ENCODE measurements at regions not wholly inside any gene's neighbourhood (a gene's known extent, or its start where the extent isn't known, plus 50 kb on each side); places are given as distances from the start of the nearest gene placed in this dataset.

- Histone ChIP-seq H3K27ac (ENCODE audit: low read depth in 2 of 2, low read length in 1 of 2) (no peak overlapping the region), H3K9me3 (ENCODE audit: control insufficient read depth in 2 of 2, insufficient read depth in 1 of 2, low read depth in 1 of 2, low read length in 1 of 2) (peaks cover 0 to 3% of the 10 kb centered on the region in 2 donors), H3K27me3 (ENCODE audit: control insufficient read depth in 1 of 2, insufficient read depth in 2 of 2, low read length in 2 of 2) (no peaks in the 10 kb centered on the region), H3K4me1 (ENCODE audit: control insufficient read depth in 2 of 2, insufficient read depth in 2 of 2, low read length in 1 of 2) (peaks cover 0 to 2% of the 10 kb centered on the region in 2 donors), H3K36me3 (ENCODE audit: control insufficient read depth in 2 of 2, insufficient read depth in 2 of 2, low read length in 1 of 2) (no peaks in the 10 kb centered on the region), H3K4me3 (ENCODE audit: low read depth in 1 of 2, low read length in 2 of 2) (no peak overlapping the region)
- WGBS, 2 donors, result 36 to 48% methylated on average over 4 of the region's 4 CpGs
Measured at GRCh38 chr18:78447211-78447610, 532.4 kb upstream of the SALL3 start.

GRCh38 chr18:78448106-78448505, 531.5 kb upstream of the SALL3 start:
- no peaks in the 10 kb centered on the region for H3K36me3 ChIP-seq (ENCODE audit: control insufficient read depth in 2 of 2, insufficient read depth in 2 of 2, low read length in 1 of 2)
- H3K9me3 ChIP-seq (ENCODE audit: control insufficient read depth in 2 of 2, insufficient read depth in 1 of 2, low read depth in 1 of 2, low read length in 1 of 2), result peaks cover 0 to 3% of the 10 kb centered on the region in 2 donors
- 70 to 79% methylated on average over 5 of the region's 5 CpGs for WGBS, 2 donors
- H3K4me3 ChIP-seq (ENCODE audit: low read depth in 1 of 2, low read length in 2 of 2), result no peak overlapping the region
- no peaks in the 10 kb centered on the region for H3K27me3 ChIP-seq (ENCODE audit: control insufficient read depth in 1 of 2, insufficient read depth in 2 of 2, low read length in 2 of 2)
- no peak overlapping the region for H3K27ac ChIP-seq (ENCODE audit: low read depth in 2 of 2, low read length in 1 of 2)
- H3K4me1 ChIP-seq (ENCODE audit: control insufficient read depth in 2 of 2, insufficient read depth in 2 of 2, low read length in 1 of 2), result peaks cover 0 to 2% of the 10 kb centered on the region in 2 donors

- H3K9me3 ChIP-seq (ENCODE audit: control insufficient read depth in 2 of 2, insufficient read depth in 1 of 2, low read depth in 1 of 2, low read length in 1 of 2), result peaks cover 0 to 3% of the 10 kb centered on the region in 2 donors
- no peak overlapping the region for H3K4me3 ChIP-seq (ENCODE audit: low read depth in 1 of 2, low read length in 2 of 2)
- H3K27ac ChIP-seq (ENCODE audit: low read depth in 2 of 2, low read length in 1 of 2), result no peak overlapping the region
- peaks cover 0 to 2% of the 10 kb centered on the region in 2 donors for H3K4me1 ChIP-seq (ENCODE audit: control insufficient read depth in 2 of 2, insufficient read depth in 2 of 2, low read length in 1 of 2)
- no peaks in the 10 kb centered on the region for H3K36me3 ChIP-seq (ENCODE audit: control insufficient read depth in 2 of 2, insufficient read depth in 2 of 2, low read length in 1 of 2)
- WGBS, 2 donors, result 95 to 96% methylated on average over 3 of the region's 3 CpGs
- no peaks in the 10 kb centered on the region for H3K27me3 ChIP-seq (ENCODE audit: control insufficient read depth in 1 of 2, insufficient read depth in 2 of 2, low read length in 2 of 2)
Measured at GRCh38 chr18:78448591-78448990, 531.0 kb upstream of the SALL3 start.

- Histone ChIP-seq H3K9me3 (ENCODE audit: control insufficient read depth in 2 of 2, insufficient read depth in 1 of 2, low read depth in 1 of 2, low read length in 1 of 2) (no peaks in the 10 kb centered on the region), H3K4me1 (ENCODE audit: control insufficient read depth in 2 of 2, insufficient read depth in 2 of 2, low read length in 1 of 2) (peaks cover 0 to 2% of the 10 kb centered on the region in 2 donors), H3K4me3 (ENCODE audit: low read depth in 1 of 2, low read length in 2 of 2) (no peak overlapping the region), H3K27ac (ENCODE audit: low read depth in 2 of 2, low read length in 1 of 2) (no peak overlapping the region), H3K27me3 (ENCODE audit: control insufficient read depth in 1 of 2, insufficient read depth in 2 of 2, low read length in 2 of 2) (no peaks in the 10 kb centered on the region), H3K36me3 (ENCODE audit: control insufficient read depth in 2 of 2, insufficient read depth in 2 of 2, low read length in 1 of 2) (no peaks in the 10 kb centered on the region)
- 61 to 68% methylated on average over 9 of the region's 9 CpGs for WGBS, 2 donors
Measured at GRCh38 chr18:78454221-78454620, 525.4 kb upstream of the SALL3 start.

- no peaks in the 10 kb centered on the region for H3K27me3 ChIP-seq (ENCODE audit: control insufficient read depth in 1 of 2, insufficient read depth in 2 of 2, low read length in 2 of 2)
- peaks cover 0 to 2% of the 10 kb centered on the region in 2 donors for H3K4me1 ChIP-seq (ENCODE audit: control insufficient read depth in 2 of 2, insufficient read depth in 2 of 2, low read length in 1 of 2)
- H3K9me3 ChIP-seq (ENCODE audit: control insufficient read depth in 2 of 2, insufficient read depth in 1 of 2, low read depth in 1 of 2, low read length in 1 of 2), result no peaks in the 10 kb centered on the region
- H3K36me3 ChIP-seq (ENCODE audit: control insufficient read depth in 2 of 2, insufficient read depth in 2 of 2, low read length in 1 of 2), result no peaks in the 10 kb centered on the region
- H3K27ac ChIP-seq (ENCODE audit: low read depth in 2 of 2, low read length in 1 of 2), result no peak overlapping the region
- H3K4me3 ChIP-seq (ENCODE audit: low read depth in 1 of 2, low read length in 2 of 2), result no peak overlapping the region
- WGBS, 2 donors, result 77 to 91% methylated on average over 5 of the region's 5 CpGs
Measured at GRCh38 chr18:78455386-78455785, 524.2 kb upstream of the SALL3 start.

- Histone ChIP-seq H3K27me3 (ENCODE audit: control insufficient read depth in 1 of 2, insufficient read depth in 2 of 2, low read length in 2 of 2) (no peaks in the 10 kb centered on the region), H3K36me3 (ENCODE audit: control insufficient read depth in 2 of 2, insufficient read depth in 2 of 2, low read length in 1 of 2) (no peaks in the 10 kb centered on the region), H3K27ac (ENCODE audit: low read depth in 2 of 2, low read length in 1 of 2) (no peak overlapping the region), H3K9me3 (ENCODE audit: control insufficient read depth in 2 of 2, insufficient read depth in 1 of 2, low read depth in 1 of 2, low read length in 1 of 2) (peaks cover 0 to 3% of the 10 kb centered on the region in 2 donors), H3K4me3 (ENCODE audit: low read depth in 1 of 2, low read length in 2 of 2) (no peak overlapping the region), H3K4me1 (ENCODE audit: control insufficient read depth in 2 of 2, insufficient read depth in 2 of 2, low read length in 1 of 2) (peaks cover 0 to 2% of the 10 kb centered on the region in 2 donors)
- 78 to 85% methylated on average over 13 of the region's 13 CpGs for WGBS, 2 donors
Measured at GRCh38 chr18:78457011-78457410, 522.6 kb upstream of the SALL3 start.

- Histone ChIP-seq H3K9me3 (ENCODE audit: control insufficient read depth in 2 of 2, insufficient read depth in 1 of 2, low read depth in 1 of 2, low read length in 1 of 2) (peaks cover 0 to 3% of the 10 kb centered on the region in 2 donors), H3K27me3 (ENCODE audit: control insufficient read depth in 1 of 2, insufficient read depth in 2 of 2, low read length in 2 of 2) (no peaks in the 10 kb centered on the region), H3K4me3 (ENCODE audit: low read depth in 1 of 2, low read length in 2 of 2) (no peak overlapping the region), H3K4me1 (ENCODE audit: control insufficient read depth in 2 of 2, insufficient read depth in 2 of 2, low read length in 1 of 2) (peaks cover 0 to 2% of the 10 kb centered on the region in 2 donors), H3K36me3 (ENCODE audit: control insufficient read depth in 2 of 2, insufficient read depth in 2 of 2, low read length in 1 of 2) (no peaks in the 10 kb centered on the region), H3K27ac (ENCODE audit: low read depth in 2 of 2, low read length in 1 of 2) (no peak overlapping the region)
- WGBS, 2 donors, result 80 to 91% methylated on average over 7 of the region's 7 CpGs
Measured at GRCh38 chr18:78457731-78458130, 521.9 kb upstream of the SALL3 start.

- Histone ChIP-seq H3K27ac (ENCODE audit: low read depth in 2 of 2, low read length in 1 of 2) (no peak overlapping the region), H3K4me1 (ENCODE audit: control insufficient read depth in 2 of 2, insufficient read depth in 2 of 2, low read length in 1 of 2) (peaks cover 0 to 2% of the 10 kb centered on the region in 2 donors), H3K4me3 (ENCODE audit: low read depth in 1 of 2, low read length in 2 of 2) (no peak overlapping the region), H3K9me3 (ENCODE audit: control insufficient read depth in 2 of 2, insufficient read depth in 1 of 2, low read depth in 1 of 2, low read length in 1 of 2) (peaks cover 0 to 3% of the 10 kb centered on the region in 2 donors), H3K36me3 (ENCODE audit: control insufficient read depth in 2 of 2, insufficient read depth in 2 of 2, low read length in 1 of 2) (no peaks in the 10 kb centered on the region), H3K27me3 (ENCODE audit: control insufficient read depth in 1 of 2, insufficient read depth in 2 of 2, low read length in 2 of 2) (no peaks in the 10 kb centered on the region)
- WGBS, 2 donors, result 82 to 83% methylated on average over 4 of the region's 4 CpGs
Measured at GRCh38 chr18:78458356-78458755, 521.3 kb upstream of the SALL3 start.

- Histone ChIP-seq H3K9me3 (ENCODE audit: control insufficient read depth in 2 of 2, insufficient read depth in 1 of 2, low read depth in 1 of 2, low read length in 1 of 2) (peaks cover 0 to 3% of the 10 kb centered on the region in 2 donors), H3K27me3 (ENCODE audit: control insufficient read depth in 1 of 2, insufficient read depth in 2 of 2, low read length in 2 of 2) (no peaks in the 10 kb centered on the region), H3K27ac (ENCODE audit: low read depth in 2 of 2, low read length in 1 of 2) (no peak overlapping the region), H3K4me3 (ENCODE audit: low read depth in 1 of 2, low read length in 2 of 2) (no peak overlapping the region), H3K4me1 (ENCODE audit: control insufficient read depth in 2 of 2, insufficient read depth in 2 of 2, low read length in 1 of 2) (peaks cover 0 to 2% of the 10 kb centered on the region in 2 donors), H3K36me3 (ENCODE audit: control insufficient read depth in 2 of 2, insufficient read depth in 2 of 2, low read length in 1 of 2) (no peaks in the 10 kb centered on the region)
- WGBS, 2 donors, result 31% methylated on average over 3 of the region's 3 CpGs
Measured at GRCh38 chr18:78459668-78460067, 520.0 kb upstream of the SALL3 start.

- Histone ChIP-seq H3K27ac (ENCODE audit: low read depth in 2 of 2, low read length in 1 of 2) (no peak overlapping the region), H3K4me1 (ENCODE audit: control insufficient read depth in 2 of 2, insufficient read depth in 2 of 2, low read length in 1 of 2) (peaks cover 0 to 2% of the 10 kb centered on the region in 2 donors)
- 58 to 66% methylated on average over 3 of the region's 3 CpGs for WGBS, 2 donors
Measured at GRCh38 chr18:78460558-78460957, 519.1 kb upstream of the SALL3 start.

More at GRCh38 chr18:78460558-78460957, 519.1 kb upstream of the SALL3 start:
- Histone ChIP-seq H3K4me3 (ENCODE audit: low read depth in 1 of 2, low read length in 2 of 2) (no peak overlapping the region), H3K9me3 (ENCODE audit: control insufficient read depth in 2 of 2, insufficient read depth in 1 of 2, low read depth in 1 of 2, low read length in 1 of 2) (peaks cover 0 to 3% of the 10 kb centered on the region in 2 donors), H3K36me3 (ENCODE audit: control insufficient read depth in 2 of 2, insufficient read depth in 2 of 2, low read length in 1 of 2) (no peaks in the 10 kb centered on the region), H3K27me3 (ENCODE audit: control insufficient read depth in 1 of 2, insufficient read depth in 2 of 2, low read length in 2 of 2) (no peaks in the 10 kb centered on the region)
